Pancreas (tissue), 10 donors: ENCODE measurements at regions not wholly inside any gene's neighbourhood (a gene's known extent, or its start where the extent isn't known, plus 50 kb on each side); places are given as distances from the start of the nearest gene placed in this dataset.

Experiments
- ATAC-seq, 4 donors: fragments of 200-7000 bp; cut with Tn5 transposase; one replicate each; pipeline versions ENCODE4 v1.8.0 to v1.9.1; 2020; ENCODE audit warnings: mild to moderate bottlenecking in 4 of 4, moderate library complexity in 4 of 4
- DNase-seq, 6 donors: peaks; one replicate each; pipeline ENCODE4 v3.0.0-alpha.2; 2020
- FAIRE-seq: peaks from 2 replicates; lab custom pipeline; 2012; peaks lifted over from hg19 to GRCh38; lab: Jason Lieb, UNC
- H3K27ac ChIP-seq, 4 donors: fragments of 200-600 bp; sonication (generic); 1 replicate in 3 of 4; 2 replicates in 1 of 4; pipeline versions ENCODE4 v1.5.0 to v1.8.0; 2020
- H3K27me3 ChIP-seq, 4 donors: fragments of 200-600 bp; one replicate each; pipeline ENCODE4 v1.8.0; 2021
- H3K36me3 ChIP-seq, 3 donors: fragments of 200-600 bp; sonication (generic) in 1 of 3; one replicate each; pipeline versions ENCODE4 v1.5.0 to v1.8.0; 2020 to 2021
- H3K4me1 ChIP-seq, 3 donors: fragments of 200-600 bp; one replicate each; pipeline ENCODE4 v1.8.0; 2021
- H3K4me3 ChIP-seq, 4 donors: fragments of 200-600 bp; sonication (generic) in 2 of 4; one replicate each; pipeline versions ENCODE4 v1.5.0 to v1.8.0; 2020 to 2021
- H3K9me3 ChIP-seq, 4 donors: fragments of 200-600 bp; one replicate each; pipeline ENCODE4 v1.8.0; 2021
- WGBS, 2 donors: extraction: QIAGEN DNeasy Blood & Tissue Kit; methylation state at CpG; one replicate each; pipeline ENCODE4 v1.1.7; 2013; 5-methylcytosine and 5-hydroxymethylcytosine counted together
- intact Hi-C, 3 donors: fragments of 100-400 bp; cut with DNase I; formaldehyde crosslinking; loops; one replicate each; pipeline versions ENCODE4 v1.11.1 to v1.14.2; 2022
- TF ChIP-seq, protein P1 (sequence below), 4 donors: fragments of 200-600 bp; sonication (generic) in 3 of 4; IDR thresholded peaks; one replicate each; pipeline versions ENCODE4 v1.5.0 to v1.8.0; 2021; ENCODE audit warnings: antibody characterized with exemption in 4 of 4
- donor health status: healthy with polysubstance abuse.
- donor health status: DM: no; HTN: no; CAD: no; lungs with moderate emphysema.
- donor health status: DM: no; HTN: no; CAD: no.
- donor health status: control.
- donor health status: control.
- donor health status: Bipolar disorder and iron deficiency.
- donor health status: DM: yes; HTN: yes; CAD: no.
- donor health status: DM: no; HTN: no; CAD: no.
- donor health status: DM: no; HTN: no; CAD: no.
- donor health status: DM: yes; HTN: yes; CAD: no.

DNA sequence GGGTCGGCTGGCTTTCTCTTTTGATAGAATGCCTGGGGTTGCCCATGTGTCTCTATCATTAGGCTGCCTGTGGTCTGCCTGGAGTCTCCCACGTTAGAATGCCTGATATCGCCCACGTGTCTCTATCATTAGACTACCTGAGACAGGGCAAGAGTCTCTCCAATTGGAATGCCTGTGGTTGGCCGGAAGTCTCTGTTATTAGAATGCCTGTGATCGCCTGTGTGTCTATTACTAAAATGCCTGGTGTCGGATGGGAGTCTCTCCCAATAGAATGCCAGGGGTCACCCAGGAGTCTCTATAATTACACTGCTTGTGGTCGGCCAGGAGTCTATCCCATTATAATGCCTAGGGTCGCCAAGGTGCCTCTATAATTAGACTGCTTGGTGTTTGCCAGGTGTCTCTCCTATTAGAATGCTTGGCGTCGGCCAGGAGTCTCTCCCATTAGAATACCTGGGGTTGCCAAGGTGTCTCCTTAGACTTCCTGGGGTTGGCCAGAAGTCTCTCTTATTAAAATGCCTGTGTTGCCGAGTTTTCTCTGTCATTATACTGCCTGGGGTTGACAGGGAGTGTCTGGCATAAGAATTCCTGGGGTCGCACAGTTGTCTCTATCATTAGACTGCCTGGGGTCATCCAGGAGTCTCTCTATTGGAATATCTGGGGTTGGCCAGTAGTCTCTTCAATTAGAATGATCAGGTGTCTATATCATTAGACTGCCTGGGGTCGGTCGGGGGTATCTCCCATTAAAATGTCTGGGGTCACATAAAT is 2272.8 kb downstream of the TP53TG3F start:
- no peak overlapping the region for H3K4me3 ChIP-seq
- H3K4me1 ChIP-seq = no peaks in the 10 kb centered on the region
- no peaks in the 10 kb centered on the region for H3K9me3 ChIP-seq
- TF ChIP-seq, protein P1, sequence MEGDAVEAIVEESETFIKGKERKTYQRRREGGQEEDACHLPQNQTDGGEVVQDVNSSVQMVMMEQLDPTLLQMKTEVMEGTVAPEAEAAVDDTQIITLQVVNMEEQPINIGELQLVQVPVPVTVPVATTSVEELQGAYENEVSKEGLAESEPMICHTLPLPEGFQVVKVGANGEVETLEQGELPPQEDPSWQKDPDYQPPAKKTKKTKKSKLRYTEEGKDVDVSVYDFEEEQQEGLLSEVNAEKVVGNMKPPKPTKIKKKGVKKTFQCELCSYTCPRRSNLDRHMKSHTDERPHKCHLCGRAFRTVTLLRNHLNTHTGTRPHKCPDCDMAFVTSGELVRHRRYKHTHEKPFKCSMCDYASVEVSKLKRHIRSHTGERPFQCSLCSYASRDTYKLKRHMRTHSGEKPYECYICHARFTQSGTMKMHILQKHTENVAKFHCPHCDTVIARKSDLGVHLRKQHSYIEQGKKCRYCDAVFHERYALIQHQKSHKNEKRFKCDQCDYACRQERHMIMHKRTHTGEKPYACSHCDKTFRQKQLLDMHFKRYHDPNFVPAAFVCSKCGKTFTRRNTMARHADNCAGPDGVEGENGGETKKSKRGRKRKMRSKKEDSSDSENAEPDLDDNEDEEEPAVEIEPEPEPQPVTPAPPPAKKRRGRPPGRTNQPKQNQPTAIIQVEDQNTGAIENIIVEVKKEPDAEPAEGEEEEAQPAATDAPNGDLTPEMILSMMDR (IDR thresholded peaks at IDR 0.05) = no peak
- no peaks in the 10 kb centered on the region for H3K36me3 ChIP-seq
- intact Hi-C loops = no loop called here
- WGBS, 2 donors = 49 to 52% methylated on average over 15 of the region's 15 CpGs
- no peak overlapping the region for H3K27ac ChIP-seq
- no peaks in the 10 kb centered on the region for H3K27me3 ChIP-seq
- FAIRE-seq (no peak), DNase-seq (no peak), ATAC-seq (no peak)

DNA sequence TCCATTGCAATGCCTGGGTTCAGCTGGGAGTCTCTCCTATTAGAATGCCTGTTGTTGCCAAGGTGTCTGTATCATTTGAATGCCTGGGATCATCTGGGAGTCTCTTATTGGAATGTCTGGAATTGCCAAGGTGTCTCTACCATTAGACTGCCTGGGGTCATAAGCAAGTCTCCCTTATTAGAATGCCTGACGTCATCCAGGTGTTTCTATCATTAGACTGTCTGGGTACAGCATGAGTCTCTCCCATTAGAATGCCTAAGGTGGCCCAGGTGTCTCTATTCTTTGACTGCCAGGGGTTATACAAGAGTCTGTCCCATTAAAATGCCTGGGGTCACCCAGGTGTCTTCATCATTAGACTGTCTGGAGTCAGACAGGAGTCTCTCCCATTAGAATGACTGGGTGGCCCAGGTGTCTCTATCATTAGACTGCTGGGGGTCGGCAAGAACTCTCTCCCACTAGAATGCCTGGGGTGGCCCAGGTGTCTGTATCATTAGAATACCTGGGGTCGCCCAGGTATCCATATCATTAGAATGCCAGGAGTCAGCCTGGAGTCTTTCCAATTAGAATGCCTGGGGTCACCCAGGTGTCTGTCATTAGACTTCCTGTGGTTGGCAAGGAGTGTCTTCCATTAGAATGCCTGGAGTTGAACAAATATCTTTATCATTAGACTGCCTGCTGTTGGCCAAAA is 2274.0 kb downstream of the TP53TG3F start:
- no peak for DNase-seq
- no peak overlapping the region for H3K4me3 ChIP-seq
- no peaks in the 10 kb centered on the region for H3K9me3 ChIP-seq
- H3K4me1 ChIP-seq = no peaks in the 10 kb centered on the region
- no peak for FAIRE-seq
- no peaks in the 10 kb centered on the region for H3K36me3 ChIP-seq
- intact Hi-C loops = no loop called here
- no peak for ATAC-seq
- 17 to 23% methylated on average over 3 of the region's 3 CpGs for WGBS, 2 donors
- no peaks in the 10 kb centered on the region for H3K27me3 ChIP-seq
- H3K27ac ChIP-seq = no peak overlapping the region
- TF ChIP-seq, protein P1 (IDR thresholded peaks at IDR 0.05) = no peak

DNA sequence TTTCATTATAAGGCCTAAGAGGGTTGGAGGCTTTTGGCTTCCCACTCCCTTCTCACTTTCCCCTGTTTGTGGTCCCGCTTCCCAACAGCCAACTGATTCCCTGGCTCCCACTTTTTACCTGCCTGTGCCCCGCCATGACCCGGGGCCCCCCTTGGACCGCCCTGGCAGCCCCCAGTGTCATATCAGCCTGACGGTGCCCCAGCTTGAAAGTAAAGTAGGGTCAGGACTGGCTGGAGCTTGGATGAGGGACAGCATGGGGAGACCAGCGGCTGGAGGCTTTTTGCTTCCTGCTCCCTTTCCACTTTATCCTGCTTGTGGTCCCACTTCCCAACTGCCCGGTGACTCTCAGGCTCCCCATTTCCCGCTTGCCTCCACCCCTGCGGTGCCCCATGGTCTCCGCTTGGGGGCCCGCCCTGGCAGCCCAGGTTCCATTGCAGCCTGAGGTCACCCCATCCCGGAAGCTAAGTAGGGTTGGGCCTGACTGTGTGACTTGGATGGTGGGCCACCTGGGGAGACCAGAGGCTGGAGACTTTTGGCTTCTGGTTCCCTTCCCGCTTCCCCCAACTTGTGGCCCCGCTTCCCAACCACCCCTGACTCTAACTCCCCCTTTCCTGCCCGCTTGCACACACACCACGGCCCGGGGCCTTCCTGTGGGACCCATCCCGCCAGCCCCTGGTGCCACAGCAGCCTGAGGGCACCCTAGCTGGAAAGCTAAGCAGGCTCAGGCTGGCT is 2274.7 kb downstream of the TP53TG3F start:
- intact Hi-C loops = no loop called here
- no peaks in the 10 kb centered on the region for H3K27me3 ChIP-seq
- FAIRE-seq = no peak
- H3K36me3 ChIP-seq = no peaks in the 10 kb centered on the region
- H3K4me1 ChIP-seq = no peaks in the 10 kb centered on the region
- H3K9me3 ChIP-seq = no peaks in the 10 kb centered on the region
- no peak overlapping the region for H3K4me3 ChIP-seq
- DNase-seq = no peak
- no peak overlapping the region for H3K27ac ChIP-seq
- 50 to 55% methylated on average over 18 of the region's 18 CpGs for WGBS, 2 donors
- TF ChIP-seq, protein P1 (IDR thresholded peaks at IDR 0.05) = no peak
- no peak for ATAC-seq

DNA sequence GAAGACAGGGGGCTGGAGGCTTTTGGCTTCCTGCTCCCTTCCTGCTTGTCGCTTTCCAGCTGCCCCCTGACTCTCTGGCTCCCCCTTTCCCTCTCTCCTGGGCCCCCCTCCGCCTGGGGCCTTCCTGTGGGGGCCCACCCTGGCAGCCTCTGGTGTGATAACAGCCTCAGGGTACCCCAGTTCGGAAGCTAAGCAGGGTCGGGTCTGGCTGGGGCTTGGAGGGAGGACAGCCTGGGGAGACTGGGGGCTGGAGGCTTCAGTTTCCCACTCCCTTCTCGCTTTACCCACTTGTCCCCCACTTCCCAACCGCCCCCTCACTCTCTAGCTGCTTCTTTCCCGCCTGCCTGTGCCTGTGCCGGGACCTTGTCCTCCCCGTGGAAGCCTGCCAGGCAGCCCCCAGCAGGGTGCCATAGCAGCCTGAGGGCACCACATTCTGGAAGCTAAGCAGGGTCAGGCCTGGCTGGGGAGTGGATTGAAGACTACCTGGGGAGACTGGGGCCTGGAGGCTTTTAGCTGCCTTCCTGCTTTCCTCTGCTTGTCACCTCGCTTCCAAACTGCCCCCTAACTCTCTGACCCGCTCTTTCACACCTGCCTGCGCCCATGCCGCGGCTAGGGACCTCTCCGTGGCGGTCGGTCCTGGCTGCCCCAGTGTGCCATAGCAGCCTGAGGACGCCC is 2275.5 kb downstream of the TP53TG3F start:
- H3K27ac ChIP-seq = no peak overlapping the region
- no peaks in the 10 kb centered on the region for H3K4me1 ChIP-seq
- TF ChIP-seq, protein P1 (IDR thresholded peaks at IDR 0.05) = no peak
- WGBS, 2 donors = 53 to 59% methylated on average over 16 to 18 of the region's 18 CpGs
- H3K4me3 ChIP-seq = no peak overlapping the region
- peak in 1 of 6 donors; percentile 39 for DNase-seq
- no peak for FAIRE-seq
- no peak for ATAC-seq
- no peaks in the 10 kb centered on the region for H3K27me3 ChIP-seq
- no peaks in the 10 kb centered on the region for H3K9me3 ChIP-seq
- no peaks in the 10 kb centered on the region for H3K36me3 ChIP-seq
- intact Hi-C loops = no loop called here
